ENCODE measurements at regions not wholly inside any gene's neighbourhood (a gene's known extent, or its start where the extent isn't known, plus 50 kb on each side); places are given as distances from the start of the nearest gene placed in this dataset.

GRCh38 chr9:87285183-87285850 lies 212.3 kb upstream of the DAPK1 start:
- no peak for TF ChIP-seq CTCF (IDR thresholded peaks at IDR 0.05)
- TF ChIP-seq POLR2AphosphoS5 (IDR thresholded peaks at IDR 0.05) = no peak
- no peak for TF ChIP-seq POLR2A (IDR thresholded peaks at IDR 0.05; ENCODE audit: low read depth)
- TF ChIP-seq EP300 (IDR thresholded peaks at IDR 0.05) = no peak

Data from esophagus muscularis mucosa (tissue), 4 donors.